ENCODE measurements at regions not wholly inside any gene's neighbourhood (a gene's known extent, or its start where the extent isn't known, plus 50 kb on each side); places are given as distances from the start of the nearest gene placed in this dataset.

- Histone ChIP-seq H3K36me3 (replicated peaks in 1 of 2; ENCODE audit: control extremely low read depth in 1 of 2, control insufficient read depth in 1 of 2, extremely low read depth in 1 of 2, insufficient read depth in 2 of 2, low read length in 1 of 2) (no peaks in the 10 kb centered on the region), H3K4me2 (replicated peaks; ENCODE audit: low read depth, low read length, poor library complexity, severe bottlenecking) (no peak overlapping the region), H4K20me1 (ENCODE audit: control insufficient read depth, insufficient read depth, low read length, poor library complexity, severe bottlenecking) (no peaks in the 10 kb centered on the region), H2AFZ (ENCODE audit: insufficient read depth, low read depth, low read length, poor library complexity, severe bottlenecking) (no peak overlapping the region), H3K9me3 (ENCODE audit: control extremely low read depth in 1 of 3, control insufficient read depth in 2 of 3, insufficient read depth in 1 of 3, low read length in 2 of 3) (peaks cover 0 to 17% (median 0%) of the 10 kb centered on the region in 3 donors), H3K4me3 (ENCODE audit: control extremely low read depth in 1 of 5, extremely low read depth in 1 of 5, insufficient read depth in 1 of 5, low read depth in 2 of 5, low read length in 4 of 5) (no peak overlapping the region), H3K79me2 (ENCODE audit: control insufficient read depth, insufficient read depth, low read length) (no peaks in the 10 kb centered on the region), H3K27me3 (replicated peaks in 1 of 4; ENCODE audit: control extremely low read depth in 1 of 4, control insufficient read depth in 3 of 4, insufficient read depth in 4 of 4, low read length in 3 of 4) (no peaks in the 10 kb centered on the region), H3K27ac (ENCODE audit: low read length in 2 of 2) (no peak overlapping the region), H3K4me1 (ENCODE audit: control insufficient read depth in 2 of 2, insufficient read depth in 2 of 2, low read length in 2 of 2) (no peaks in the 10 kb centered on the region), H3K9ac (ENCODE audit: low read length) (no peak overlapping the region)
- no peak for TF ChIP-seq EZH2 (IDR thresholded peaks at IDR 0.05; ENCODE audit: borderline replicate concordance, insufficient read depth, low read depth, low read length, poor library complexity, severe bottlenecking)
- TF ChIP-seq CTCF (IDR thresholded peaks at IDR 0.05) = no peak
- H3K4me3 Mint-ChIP-seq = no peak overlapping the region
- no CpG with 5 or more reads among the region's 3 CpGs for WGBS (ENCODE audit: insufficient coverage)
- no peak for DNase-seq
- ATAC-seq (ENCODE audit: low read depth) = no peak
- H3K4me1 Mint-ChIP-seq = no peaks in the 10 kb centered on the region
- H3K9me3 Mint-ChIP-seq (ENCODE audit: insufficient read depth) = no peaks in the 10 kb centered on the region
- H3K27me3 Mint-ChIP-seq = no peaks in the 10 kb centered on the region
- ChIA-PET POLR2A (no interaction called here), CTCF (no interaction called here)
- intact Hi-C loops (cut with micrococcal nuclease) = no loop called here
- H3K27ac Mint-ChIP-seq = no peak overlapping the region
Measured at GRCh38 chr22:49237279-49237678, 590.4 kb downstream of the BRD1 start.

- no peaks in the 10 kb centered on the region for H4K20me1 ChIP-seq (ENCODE audit: control insufficient read depth, insufficient read depth, low read length, poor library complexity, severe bottlenecking)
- no peaks in the 10 kb centered on the region for H3K4me1 Mint-ChIP-seq
- peaks cover 0 to 17% (median 0%) of the 10 kb centered on the region in 3 donors for H3K9me3 ChIP-seq (ENCODE audit: control extremely low read depth in 1 of 3, control insufficient read depth in 2 of 3, insufficient read depth in 1 of 3, low read length in 2 of 3)
- TF ChIP-seq EZH2 (IDR thresholded peaks at IDR 0.05; ENCODE audit: borderline replicate concordance, insufficient read depth, low read depth, low read length, poor library complexity, severe bottlenecking) (no peak), CTCF (IDR thresholded peaks at IDR 0.05) (no peak)
- intact Hi-C loops (cut with micrococcal nuclease) = no loop called here
- H3K79me2 ChIP-seq (ENCODE audit: control insufficient read depth, insufficient read depth, low read length) = no peaks in the 10 kb centered on the region
- H2AFZ ChIP-seq (ENCODE audit: insufficient read depth, low read depth, low read length, poor library complexity, severe bottlenecking) = no peak overlapping the region
- 88% methylated on average over 11 of the region's 11 CpGs for WGBS (ENCODE audit: insufficient coverage)
- no peak for DNase-seq
- no peaks in the 10 kb centered on the region for H3K36me3 ChIP-seq (replicated peaks in 1 of 2; ENCODE audit: control extremely low read depth in 1 of 2, control insufficient read depth in 1 of 2, extremely low read depth in 1 of 2, insufficient read depth in 2 of 2, low read length in 1 of 2)
- no peaks in the 10 kb centered on the region for H3K27me3 Mint-ChIP-seq
- H3K27ac Mint-ChIP-seq = no peak overlapping the region
- no peak overlapping the region for H3K4me3 Mint-ChIP-seq
- CTCF ChIA-PET = no interaction called here
- no peak overlapping the region for H3K9ac ChIP-seq (ENCODE audit: low read length)
- H3K4me2 ChIP-seq (replicated peaks; ENCODE audit: low read depth, low read length, poor library complexity, severe bottlenecking) = no peak overlapping the region
- no peak overlapping the region for H3K27ac ChIP-seq (ENCODE audit: low read length in 2 of 2)
- POLR2A ChIA-PET = no interaction called here
- no peaks in the 10 kb centered on the region for H3K9me3 Mint-ChIP-seq (ENCODE audit: insufficient read depth)
- ATAC-seq (ENCODE audit: low read depth) = no peak
- H3K4me3 ChIP-seq (ENCODE audit: control extremely low read depth in 1 of 5, extremely low read depth in 1 of 5, insufficient read depth in 1 of 5, low read depth in 2 of 5, low read length in 4 of 5) = no peak overlapping the region
- H3K27me3 ChIP-seq (replicated peaks in 1 of 4; ENCODE audit: control extremely low read depth in 1 of 4, control insufficient read depth in 3 of 4, insufficient read depth in 4 of 4, low read length in 3 of 4) = no peaks in the 10 kb centered on the region
- H3K4me1 ChIP-seq (ENCODE audit: control insufficient read depth in 2 of 2, insufficient read depth in 2 of 2, low read length in 2 of 2) = no peaks in the 10 kb centered on the region
Measured at GRCh38 chr22:49236541-49237075, 591.1 kb downstream of the BRD1 start.
